HG03135 (cell line): ENCODE measurements at regions not wholly inside any gene's neighbourhood (a gene's known extent, or its start where the extent isn't known, plus 50 kb on each side); places are given as distances from the start of the nearest gene placed in this dataset.

ENCODE experiments used
- ATAC-seq: cut with Tn5 transposase; IDR thresholded peaks from one replicate; pipeline ENCODE4 v1.9.1; 2021; ENCODE audit warnings: mild to moderate bottlenecking, moderate library complexity; ENCODE audit not compliant: unreplicated experiment

GRCh38 chr6:84466511-84466910, 239.1 kb upstream of the CEP162 start:
- no peak for ATAC-seq

GRCh38 chr6:84464471-84464870, 237.0 kb upstream of the CEP162 start:
- ATAC-seq = no peak

GRCh38 chr6:84462698-84463097, 235.3 kb upstream of the CEP162 start:
- no peak for ATAC-seq

DNA sequence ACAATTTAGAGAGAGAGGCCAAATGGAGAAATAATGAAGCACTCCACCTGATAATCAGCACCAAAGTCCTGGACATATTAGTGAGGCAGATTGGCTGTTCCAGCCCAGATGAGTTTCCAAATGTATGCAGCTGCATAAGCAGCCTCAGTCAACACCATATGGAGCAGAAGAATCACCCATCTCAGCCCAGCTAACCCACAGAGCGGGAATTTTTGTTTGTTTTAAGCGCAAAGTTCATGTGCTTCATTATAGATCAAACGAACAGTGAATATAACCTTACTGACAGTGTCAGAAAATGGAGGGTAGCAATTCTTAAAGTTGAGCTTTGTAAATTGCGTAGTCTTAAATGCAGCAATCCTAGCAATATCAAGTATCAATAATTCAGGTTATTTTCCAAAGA, 234.0 kb upstream of the CEP162 start:
- ATAC-seq = no peak

- ATAC-seq = no peak
Observed at GRCh38 chr6:84460491-84460890, 233.0 kb upstream of the CEP162 start.

DNA sequence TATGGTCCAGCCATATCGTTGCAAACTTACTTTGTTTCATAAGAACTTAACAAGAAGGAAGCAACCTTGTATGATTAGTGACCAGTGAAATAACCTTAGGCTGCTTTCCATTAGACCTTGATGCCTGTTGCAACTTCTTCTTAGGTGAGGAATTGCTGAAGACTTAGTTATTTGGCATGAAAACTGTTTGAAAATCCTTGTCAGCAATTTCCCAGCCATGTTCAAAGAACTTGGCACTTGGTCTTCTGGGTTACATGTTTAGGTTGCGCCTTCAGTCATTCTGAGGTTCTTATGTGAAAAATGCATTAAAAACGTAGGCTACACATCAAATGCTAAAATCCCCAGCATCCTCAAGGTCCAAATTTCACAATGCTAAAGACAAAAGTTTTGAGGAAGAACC, 232.0 kb upstream of the CEP162 start:
- ATAC-seq = no peak

- no peak for ATAC-seq
Observed at GRCh38 chr6:84458271-84458670, 230.8 kb upstream of the CEP162 start.

DNA sequence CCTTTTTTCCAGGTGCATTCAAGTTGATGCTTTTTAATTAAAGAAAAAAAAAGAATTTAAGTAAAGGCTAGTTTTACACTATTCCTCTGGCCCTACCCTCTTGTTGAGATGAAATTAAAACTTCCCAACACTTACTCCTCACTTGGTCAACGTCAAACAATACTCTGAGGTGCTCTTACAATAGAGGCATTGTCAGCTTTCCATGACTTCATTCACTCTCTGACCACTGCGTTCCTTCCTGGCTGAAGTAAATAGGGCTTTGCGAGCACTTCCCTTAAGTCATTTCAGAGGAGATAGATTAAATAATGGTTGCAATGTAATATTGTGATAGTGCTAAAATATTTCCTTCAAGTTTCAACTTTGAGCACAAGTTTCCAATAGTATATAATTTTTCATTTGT, 229.8 kb upstream of the CEP162 start:
- no peak for ATAC-seq

GRCh38 chr6:84456803-84457202, 229.4 kb upstream of the CEP162 start:
- no peak for ATAC-seq

DNA sequence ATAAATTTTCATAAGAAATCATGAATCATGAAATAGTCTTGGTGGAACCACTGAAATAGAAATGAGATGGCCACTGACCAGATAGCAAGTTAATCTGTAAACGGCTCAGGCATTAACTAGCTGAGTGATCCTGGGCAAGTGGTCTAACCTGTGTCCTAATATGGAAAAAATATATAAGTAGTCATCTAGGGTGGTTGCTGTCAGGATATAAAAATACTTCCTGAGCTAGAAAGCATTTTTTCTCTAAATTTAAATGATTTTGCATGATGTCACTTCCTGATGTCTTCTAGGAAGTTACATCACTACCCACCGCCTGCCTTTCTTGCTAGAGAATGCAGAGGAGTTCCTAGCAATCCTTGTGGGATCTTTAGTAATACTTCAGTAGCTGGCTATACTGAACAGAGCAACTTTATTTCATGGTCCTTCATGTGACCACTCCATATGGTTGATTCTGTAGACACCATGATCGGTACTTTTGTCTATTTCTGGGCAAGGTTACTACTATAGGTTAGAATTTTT, 228.1 kb upstream of the CEP162 start:
- ATAC-seq = no peak

GRCh38 chr6:84453499-84453898, 226.1 kb upstream of the CEP162 start:
- ATAC-seq = no peak

DNA sequence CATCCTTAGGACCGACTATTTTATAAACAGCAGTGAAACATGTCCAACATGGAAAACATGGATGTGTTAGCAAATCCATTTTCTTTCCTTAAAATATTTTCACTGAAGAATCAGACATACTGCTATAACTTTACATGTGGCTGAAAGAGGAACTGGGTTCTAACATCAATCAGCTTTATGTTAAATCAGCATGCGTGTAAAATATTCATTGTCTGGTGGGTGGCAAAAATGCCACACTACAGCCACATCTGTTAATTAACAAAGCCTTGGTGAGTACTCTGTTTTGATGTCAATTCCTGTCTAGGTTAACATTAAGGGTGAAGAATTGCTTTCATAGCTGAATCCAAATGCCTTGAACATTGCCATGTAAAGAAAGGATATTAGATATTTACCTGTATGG, 222.6 kb upstream of the CEP162 start:
- ATAC-seq = no peak

GRCh38 chr6:84449220-84449619, 221.8 kb upstream of the CEP162 start:
- ATAC-seq = no peak

GRCh38 chr6:84448331-84448730, 220.9 kb upstream of the CEP162 start:
- ATAC-seq = no peak

DNA sequence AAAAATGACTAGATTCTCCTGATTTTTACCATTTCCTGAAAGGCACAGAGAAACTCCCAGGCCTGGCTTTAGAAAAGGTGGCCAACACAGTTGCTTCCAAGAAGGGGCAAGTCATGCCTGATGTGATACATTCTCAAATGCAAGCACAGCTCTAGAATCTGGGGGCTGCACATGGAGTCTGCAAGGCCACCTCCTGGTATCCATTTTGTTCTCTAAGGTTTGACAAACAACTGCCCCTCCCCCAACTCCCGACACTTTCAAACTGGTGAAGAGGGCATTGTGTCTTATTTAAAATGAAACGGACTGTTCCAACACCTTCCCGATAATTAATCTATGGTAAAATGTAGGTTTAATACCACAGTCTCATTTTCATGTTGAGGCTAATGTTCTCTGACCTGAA, 220.2 kb upstream of the CEP162 start:
- no peak for ATAC-seq

DNA sequence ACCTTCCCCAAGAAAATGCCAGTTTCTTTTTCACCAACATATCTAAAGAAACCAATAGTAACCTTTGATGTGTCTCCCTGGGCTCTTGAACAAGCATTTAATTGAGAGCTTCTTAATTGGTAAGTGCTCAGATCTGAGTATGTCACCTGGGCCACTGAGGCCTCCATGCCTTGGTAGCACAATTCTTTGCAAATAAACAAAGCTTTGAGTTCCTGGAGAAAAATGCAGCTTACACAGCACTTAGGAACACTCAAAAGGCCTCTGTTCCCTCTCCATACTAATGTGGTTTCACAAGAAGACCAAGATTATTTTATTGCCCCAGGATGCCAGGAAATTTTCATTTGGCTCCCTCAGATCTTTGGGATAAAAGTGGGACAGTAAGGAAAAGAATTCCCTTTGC, 217.6 kb upstream of the CEP162 start:
- ATAC-seq = no peak

DNA sequence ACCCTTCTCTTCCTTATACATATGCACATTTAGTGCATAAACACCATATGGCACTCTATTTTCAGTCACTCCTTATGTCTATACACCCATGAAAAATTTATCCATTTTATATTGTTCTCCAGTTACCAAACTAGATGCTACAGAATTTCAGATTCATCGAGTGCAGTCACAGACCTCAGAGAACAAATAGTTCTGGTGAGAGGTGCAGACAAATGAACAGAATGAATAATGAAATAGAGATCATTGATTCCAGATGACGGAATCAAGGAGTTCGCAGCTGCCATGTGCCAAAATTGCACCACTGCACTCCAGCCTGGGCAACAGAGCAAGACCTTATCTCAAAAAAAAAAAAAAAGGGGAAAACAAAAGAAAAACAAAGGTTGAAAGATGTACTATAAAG, 214.8 kb upstream of the CEP162 start:
- ATAC-seq = no peak

DNA sequence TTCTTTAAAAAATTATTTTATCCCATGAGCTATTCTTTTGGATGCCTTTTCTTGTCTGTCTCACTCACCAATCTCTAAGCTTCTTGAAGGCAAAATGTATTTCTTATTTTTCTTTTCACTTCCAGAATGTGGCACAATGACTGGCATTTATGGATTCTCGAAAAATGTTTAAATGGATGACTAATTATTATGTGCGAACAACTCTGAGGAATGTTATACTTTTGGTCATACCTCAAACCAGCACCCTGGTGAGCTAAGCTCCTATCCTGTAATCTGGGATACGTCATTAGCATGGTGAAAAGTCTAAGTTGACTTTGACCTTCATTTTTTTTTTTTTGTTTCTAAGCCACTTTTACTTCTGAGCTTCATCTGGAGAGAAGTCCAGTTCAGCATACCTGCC, 214.0 kb upstream of the CEP162 start:
- ATAC-seq = no peak

GRCh38 chr6:84434550-84434949, 207.1 kb upstream of the CEP162 start:
- no peak for ATAC-seq

GRCh38 chr6:84432619-84433018, 205.2 kb upstream of the CEP162 start:
- ATAC-seq = no peak

DNA sequence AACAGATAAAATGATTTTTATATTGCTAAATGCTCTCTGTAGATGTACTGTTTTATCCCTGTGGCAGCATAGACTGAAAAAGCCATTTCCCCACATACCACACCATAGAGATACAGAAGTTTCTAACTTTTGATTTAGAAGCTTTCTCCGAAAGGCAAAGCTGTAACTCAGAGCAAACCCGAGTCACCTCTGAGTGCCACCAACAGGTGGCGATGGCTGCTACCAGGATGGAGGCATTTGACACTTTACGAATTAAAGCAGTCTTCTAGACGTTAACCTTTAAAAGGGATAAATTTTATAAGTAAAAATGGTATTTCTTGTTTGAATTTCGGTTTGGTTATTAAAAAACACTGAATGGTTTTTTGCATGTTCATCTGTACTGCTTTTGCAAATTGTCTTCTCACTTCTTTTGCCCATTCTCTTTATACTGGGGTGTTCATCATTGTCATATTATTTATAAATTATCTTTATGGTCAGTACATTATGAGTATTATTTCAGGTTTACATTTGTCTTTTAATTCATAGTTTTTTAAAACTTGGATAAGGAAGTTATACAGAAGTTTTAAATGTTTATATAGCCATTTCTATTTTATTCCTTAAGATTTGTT, 201.0 kb upstream of the CEP162 start:
- ATAC-seq = no peak

DNA sequence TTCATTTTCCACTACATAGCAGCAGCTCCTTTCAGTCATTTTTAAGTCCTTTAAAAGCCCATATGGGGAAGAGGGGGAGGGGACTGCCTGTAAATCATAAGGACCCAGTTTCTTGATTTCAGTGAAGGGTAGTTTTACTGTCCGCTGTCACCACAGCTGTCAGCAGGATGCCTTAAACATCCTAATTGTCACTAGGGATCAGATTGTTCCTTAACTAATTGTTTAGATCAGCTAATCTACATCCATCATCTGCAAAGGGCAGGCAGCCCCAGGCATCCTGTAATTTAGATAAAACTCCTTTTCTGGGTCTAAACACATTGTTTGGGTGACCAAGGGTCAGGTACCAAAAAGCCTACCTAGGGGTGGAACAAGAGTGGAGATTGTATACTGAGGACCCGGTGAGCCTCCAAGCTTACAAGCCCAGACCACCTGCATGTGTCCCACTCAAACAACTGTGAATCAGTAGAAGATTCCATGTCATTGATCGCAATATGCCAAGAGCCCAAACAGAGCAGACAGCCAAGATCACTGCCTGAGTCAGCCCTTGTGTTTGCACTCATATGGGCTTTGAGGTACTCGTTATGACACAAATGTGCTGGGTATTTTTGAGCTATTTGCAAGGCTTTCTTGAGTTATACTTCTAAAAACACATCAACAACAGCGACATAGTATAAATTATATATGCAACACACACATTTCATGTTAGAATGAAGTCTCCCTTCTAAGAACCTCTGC, 198.7 kb upstream of the CEP162 start:
- ATAC-seq = no peak

GRCh38 chr6:84424956-84425355, 197.5 kb upstream of the CEP162 start:
- ATAC-seq = no peak
